HG03175 (cell line): ENCODE measurements at regions not wholly inside any gene's neighbourhood (a gene's known extent, or its start where the extent isn't known, plus 50 kb on each side); places are given as distances from the start of the nearest gene placed in this dataset.
A peak's percentile ranks its signal among the peaks of the same experiment; 100 is the strongest.

Experiments
- ATAC-seq: cut with Tn5 transposase; IDR thresholded peaks from one replicate; pipeline ENCODE4 v1.9.1; 2021; ENCODE audit warnings: mild to moderate bottlenecking, moderate library complexity; ENCODE audit not compliant: unreplicated experiment

DNA sequence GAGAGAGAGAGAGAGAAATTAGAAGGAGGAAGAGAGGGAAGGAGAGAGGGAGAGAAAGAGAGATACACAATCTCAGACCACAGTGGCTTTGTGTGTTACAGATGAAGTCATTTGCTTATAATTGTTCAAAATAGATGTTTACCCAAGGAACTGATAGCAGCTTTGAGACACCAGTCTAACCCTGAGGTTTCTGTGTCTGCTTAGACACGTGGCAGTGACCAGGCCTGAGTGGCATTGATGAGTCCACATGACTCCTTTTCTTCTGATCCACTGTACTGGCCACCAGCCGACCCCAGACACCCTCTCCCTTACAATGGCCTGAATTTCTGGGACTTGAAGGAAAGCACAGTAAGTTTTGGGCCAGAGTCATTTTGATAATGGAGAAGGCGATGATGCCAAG is 104.9 kb downstream of the DUSP10 start:
- no peak for ATAC-seq

- no peak for ATAC-seq
Measured at GRCh38 chr1:221637641-221638041, 104.2 kb downstream of the DUSP10 start.

DNA sequence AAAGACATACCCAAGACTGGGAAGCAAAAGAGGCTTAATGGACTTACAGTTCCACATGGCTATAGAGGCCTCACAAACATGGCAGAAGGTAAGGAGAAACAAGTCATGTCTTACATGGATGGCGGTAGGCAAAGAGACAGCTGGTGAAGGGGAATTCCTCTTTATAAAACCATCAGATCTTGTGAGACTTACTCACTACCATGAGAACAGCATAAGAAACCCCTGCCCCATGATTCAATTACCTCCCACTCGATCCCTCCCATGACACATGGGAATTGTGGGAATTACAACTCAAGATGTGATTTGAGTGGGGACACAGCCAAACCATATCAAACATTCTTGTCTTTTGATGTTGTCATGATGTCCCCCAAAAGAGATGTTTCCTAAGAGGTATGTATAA is 103.3 kb downstream of the DUSP10 start:
- ATAC-seq, result no peak

GRCh38 chr1:221641811-221642210 is 100.1 kb downstream of the DUSP10 start:
- no peak for ATAC-seq

DNA sequence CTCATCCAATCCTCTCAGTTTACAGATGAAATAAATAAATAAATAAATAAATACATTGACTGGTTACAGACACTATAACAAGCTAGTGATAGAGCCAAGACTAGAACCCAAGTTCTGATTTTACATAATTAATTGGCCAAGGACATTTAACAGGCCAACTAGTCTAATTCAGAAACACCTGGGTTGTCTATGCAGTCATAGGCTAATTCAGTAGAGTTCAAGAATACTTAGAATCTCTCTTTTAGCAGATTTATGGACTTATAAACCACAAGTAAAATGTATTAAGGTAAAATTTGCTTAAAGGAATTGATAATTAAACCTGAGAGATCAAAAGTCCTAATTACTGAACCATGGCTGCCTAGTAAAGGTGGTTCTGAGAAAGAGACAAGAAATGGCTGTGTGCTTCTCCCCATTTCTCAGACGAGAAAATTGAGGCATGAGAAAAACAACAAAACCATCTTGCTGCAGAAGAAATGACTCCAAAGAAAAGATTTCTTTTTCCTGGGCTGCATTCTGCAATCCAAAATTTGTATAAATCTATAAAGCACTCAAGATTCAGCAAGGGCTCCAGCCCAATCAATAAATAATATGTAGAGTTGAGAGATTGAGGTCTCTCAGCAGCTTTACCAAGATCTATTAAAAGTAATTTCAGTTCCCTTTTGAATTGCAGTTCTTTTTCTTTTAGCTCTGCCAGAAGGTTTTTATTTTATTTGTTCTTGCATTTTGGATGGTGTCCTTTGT is 98.3 kb downstream of the DUSP10 start:
- ATAC-seq, result peak; percentile 71

DNA sequence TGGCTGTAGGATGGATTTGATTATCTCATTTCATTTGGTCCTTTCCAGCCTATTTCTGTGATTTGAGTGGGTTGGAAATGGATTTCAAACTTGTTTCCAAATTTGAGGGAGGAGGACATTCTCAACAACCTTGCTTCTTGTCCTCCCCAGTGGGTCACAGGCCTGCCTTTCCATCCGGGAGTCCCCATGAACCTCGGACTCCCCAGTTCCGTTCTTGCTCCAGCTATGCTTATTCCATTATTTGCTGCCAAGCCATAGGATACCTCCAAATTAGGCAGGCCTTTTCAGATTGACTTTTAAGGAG is 97.8 kb downstream of the DUSP10 start:
- peak; percentile 4 for ATAC-seq

- ATAC-seq, result no peak
Measured at GRCh38 chr1:221644663-221645258, 97.1 kb downstream of the DUSP10 start.

GRCh38 chr1:221648201-221648600 is 93.7 kb downstream of the DUSP10 start:
- no peak for ATAC-seq
